GM23338 (cell line): ENCODE measurements at regions not wholly inside any gene's neighbourhood (a gene's known extent, or its start where the extent isn't known, plus 50 kb on each side); places are given as distances from the start of the nearest gene placed in this dataset.

ENCODE experiments used
- ATAC-seq: fragments of 200-7000 bp; cut with Tn5 transposase; 3 replicates; pipeline ENCODE4 v1.9.1; 2020
- DNase-seq: peaks from one replicate; pipeline ENCODE4 v3.0.0-alpha.2; 2015; ENCODE audit warnings: low spot score
- H2AFZ ChIP-seq: fragments of 200-600 bp; sonication (generic); 2 replicates; pipeline ENCODE4 v1.8.0; 2016; ENCODE audit warnings: antibody characterized with exemption, mild to moderate bottlenecking, moderate library complexity
- H3F3A ChIP-seq: fragments of 200-600 bp; sonication (generic); replicated peaks from 2 replicates; pipeline ENCODE4 v1.8.0; 2017; ENCODE audit warnings: antibody characterized with exemption, mixed run types, low read depth
- H3K27ac ChIP-seq: fragments of 200-600 bp; sonication (generic); 2 replicates; pipeline ENCODE4 v1.6.1; 2016; ENCODE audit warnings: low read depth
- H3K27me3 ChIP-seq: fragments of 200-600 bp; sonication (generic); 2 replicates; pipeline ENCODE4 v1.8.0; 2016; ENCODE audit warnings: mild to moderate bottlenecking, mixed run types, moderate library complexity; ENCODE audit not compliant: insufficient read depth
- H3K36me3 ChIP-seq: fragments of 200-600 bp; sonication (generic); 2 replicates; pipeline ENCODE4 v1.8.0; 2016; ENCODE audit warnings: mild to moderate bottlenecking; ENCODE audit not compliant: insufficient read depth
- H3K4me1 ChIP-seq: fragments of 200-600 bp; sonication (generic); 2 replicates; pipeline ENCODE4 v1.8.0; 2016; ENCODE audit warnings: mild to moderate bottlenecking, moderate library complexity; ENCODE audit not compliant: insufficient read depth
- H3K4me2 ChIP-seq: fragments of 200-600 bp; sonication (generic); 2 replicates; pipeline ENCODE4 v1.7.1; 2017; ENCODE audit warnings: mixed run types
- H3K4me3 ChIP-seq: fragments of 200-600 bp; sonication (generic); 2 replicates; pipeline ENCODE4 v1.6.1; 2016; ENCODE audit warnings: mixed run types
- H3K79me2 ChIP-seq: fragments of 200-600 bp; sonication (generic); replicated peaks from 2 replicates; pipeline ENCODE4 v1.8.0; 2017; ENCODE audit warnings: mild to moderate bottlenecking; ENCODE audit not compliant: insufficient read depth
- H3K9me2 ChIP-seq: fragments of 200-600 bp; sonication (generic); 2 replicates; pipeline ENCODE4 v1.8.0; 2017; ENCODE audit not compliant: insufficient read depth
- H4K20me1 ChIP-seq: fragments of 200-600 bp; sonication (generic); replicated peaks from 2 replicates; pipeline ENCODE4 v1.8.0; 2017; ENCODE audit warnings: mild to moderate bottlenecking; ENCODE audit not compliant: insufficient read depth
- H3K27ac Mint-ChIP-seq: 2 replicates; pipeline ENCODE4 v1.8.0; 2020; ENCODE audit warnings: inconsistent platforms, mild to moderate bottlenecking, moderate library complexity, mixed read lengths
- H3K27me3 Mint-ChIP-seq: 3 replicates; pipeline ENCODE4 v1.8.0; 2022; ENCODE audit warnings: low read depth, mild to moderate bottlenecking, moderate library complexity, mixed read lengths, inconsistent platforms; ENCODE audit not compliant: insufficient read depth, poor library complexity
- H3K36me3 Mint-ChIP-seq: 3 replicates; pipeline ENCODE4 v1.8.0; 2021; ENCODE audit warnings: low read depth, mild to moderate bottlenecking, inconsistent platforms, moderate library complexity, mixed read lengths
- H3K4me1 Mint-ChIP-seq: 3 replicates; pipeline ENCODE4 v1.8.0; 2020; ENCODE audit warnings: mild to moderate bottlenecking, inconsistent platforms, mixed read lengths
- H3K4me3 Mint-ChIP-seq: 3 replicates; pipeline ENCODE4 v1.8.0; 2021; ENCODE audit warnings: moderate library complexity, mild to moderate bottlenecking, inconsistent platforms, mixed read lengths
- H3K9me3 Mint-ChIP-seq: 3 replicates; pipeline ENCODE4 v1.8.0; 2020; ENCODE audit warnings: moderate library complexity, mild to moderate bottlenecking, inconsistent platforms, mixed read lengths
- CREB1 ChIP-seq: fragments of 250-450 bp; sonication (Bioruptor Pico); IDR thresholded peaks from 2 replicates; pipeline ENCODE4 v1.5.0; 2020; ENCODE audit warnings: low read depth, mild to moderate bottlenecking, moderate library complexity
- CTCF ChIP-seq, 2 experiments: fragments of 200-600 bp in 1 of 2; sonication (generic) in 1 of 2; conservative IDR thresholded peaks; 2 replicates each; pipeline versions ENCODE4 v1.5.1 to v1.6.1; 2016 to 2017; ENCODE audit warnings: antibody characterized with exemption in 2 of 2, low read depth in 2 of 2, mild to moderate bottlenecking in 2 of 2, moderate library complexity in 1 of 2
- ETS1 ChIP-seq: IDR thresholded peaks from 2 replicates; pipeline ENCODE4 v1.6.1; 2016; ENCODE audit warnings: antibody characterized with exemption
- EZH2 ChIP-seq: fragments of 200-600 bp; sonication (generic); IDR thresholded peaks from one replicate; pipeline ENCODE4 v1.8.0; 2017; ENCODE audit warnings: antibody characterized with exemption, mild to moderate bottlenecking, low read depth; ENCODE audit not compliant: unreplicated experiment
- EZH2phosphoT487 ChIP-seq: fragments of 200-600 bp; sonication (generic); IDR thresholded peaks from one replicate; pipeline ENCODE4 v1.8.1; 2018; ENCODE audit warnings: antibody characterized with exemption; ENCODE audit not compliant: unreplicated experiment
- JUNB ChIP-seq: IDR thresholded peaks from one replicate; pipeline ENCODE4 v1.6.1; 2016; ENCODE audit warnings: antibody characterized with exemption; ENCODE audit not compliant: unreplicated experiment
- NANOG ChIP-seq: IDR thresholded peaks from 2 replicates; pipeline ENCODE4 v1.6.1; 2016; ENCODE audit warnings: antibody characterized with exemption, borderline replicate concordance
- POLR2AphosphoS5 ChIP-seq: IDR thresholded peaks from 2 replicates; pipeline ENCODE4 v1.6.1; 2016; ENCODE audit warnings: antibody characterized with exemption, low read depth
- STAT1 ChIP-seq: IDR thresholded peaks from one replicate; pipeline ENCODE4 v1.6.1; 2016; ENCODE audit warnings: antibody characterized with exemption; ENCODE audit not compliant: unreplicated experiment
- ZNF114 ChIP-seq: fragments of 250-450 bp; sonication (Bioruptor Pico); IDR thresholded peaks from 2 replicates; pipeline ENCODE4 v1.5.0; 2020; ENCODE audit warnings: mild to moderate bottlenecking, moderate library complexity
- ZNF331 ChIP-seq: fragments of 250-450 bp; sonication (Bioruptor Pico); IDR thresholded peaks from 2 replicates; pipeline ENCODE4 v1.5.0; 2020; ENCODE audit warnings: low read depth, mild to moderate bottlenecking, moderate library complexity
- TF ChIP-seq, protein P1 (sequence below): IDR thresholded peaks from one replicate; pipeline ENCODE4 v1.6.1; 2018; ENCODE audit warnings: antibody characterized with exemption; ENCODE audit not compliant: unreplicated experiment
- TF ChIP-seq, protein P2 (sequence below): fragments of 250-450 bp; sonication (Bioruptor Pico); IDR thresholded peaks from 2 replicates; pipeline ENCODE4 v1.5.0; 2020; ENCODE audit warnings: mild to moderate bottlenecking, moderate library complexity

DNA sequence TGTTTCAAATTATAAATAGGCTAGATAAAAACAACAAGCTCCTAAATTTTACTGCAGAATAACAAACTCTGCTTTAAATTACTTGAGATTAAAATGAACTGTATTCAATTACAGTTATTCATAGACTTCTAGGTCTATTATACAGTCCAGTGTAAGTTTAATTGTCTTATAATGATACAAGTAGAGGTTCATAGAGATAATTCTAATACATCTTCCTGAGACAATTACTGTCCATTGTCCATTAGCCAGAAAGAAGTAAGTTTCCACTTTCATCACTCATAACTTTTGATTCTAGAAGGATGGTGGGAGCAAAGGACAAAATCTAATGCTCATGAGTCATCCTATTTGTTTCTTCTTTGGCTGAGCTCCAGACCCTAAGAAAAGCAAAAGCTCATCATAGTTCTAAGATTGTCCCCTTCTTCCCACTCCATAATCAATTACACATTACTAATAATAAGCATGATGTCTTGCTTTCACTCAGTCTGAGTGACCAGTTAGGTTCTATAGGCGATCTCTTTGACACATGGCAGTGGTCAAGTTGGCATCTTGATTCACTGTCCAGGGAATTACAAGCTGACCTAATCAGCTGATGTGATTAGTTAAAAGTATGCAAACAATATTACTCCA lies 502.5 kb upstream of the IZUMO3 start:
- TF ChIP-seq, protein P1, sequence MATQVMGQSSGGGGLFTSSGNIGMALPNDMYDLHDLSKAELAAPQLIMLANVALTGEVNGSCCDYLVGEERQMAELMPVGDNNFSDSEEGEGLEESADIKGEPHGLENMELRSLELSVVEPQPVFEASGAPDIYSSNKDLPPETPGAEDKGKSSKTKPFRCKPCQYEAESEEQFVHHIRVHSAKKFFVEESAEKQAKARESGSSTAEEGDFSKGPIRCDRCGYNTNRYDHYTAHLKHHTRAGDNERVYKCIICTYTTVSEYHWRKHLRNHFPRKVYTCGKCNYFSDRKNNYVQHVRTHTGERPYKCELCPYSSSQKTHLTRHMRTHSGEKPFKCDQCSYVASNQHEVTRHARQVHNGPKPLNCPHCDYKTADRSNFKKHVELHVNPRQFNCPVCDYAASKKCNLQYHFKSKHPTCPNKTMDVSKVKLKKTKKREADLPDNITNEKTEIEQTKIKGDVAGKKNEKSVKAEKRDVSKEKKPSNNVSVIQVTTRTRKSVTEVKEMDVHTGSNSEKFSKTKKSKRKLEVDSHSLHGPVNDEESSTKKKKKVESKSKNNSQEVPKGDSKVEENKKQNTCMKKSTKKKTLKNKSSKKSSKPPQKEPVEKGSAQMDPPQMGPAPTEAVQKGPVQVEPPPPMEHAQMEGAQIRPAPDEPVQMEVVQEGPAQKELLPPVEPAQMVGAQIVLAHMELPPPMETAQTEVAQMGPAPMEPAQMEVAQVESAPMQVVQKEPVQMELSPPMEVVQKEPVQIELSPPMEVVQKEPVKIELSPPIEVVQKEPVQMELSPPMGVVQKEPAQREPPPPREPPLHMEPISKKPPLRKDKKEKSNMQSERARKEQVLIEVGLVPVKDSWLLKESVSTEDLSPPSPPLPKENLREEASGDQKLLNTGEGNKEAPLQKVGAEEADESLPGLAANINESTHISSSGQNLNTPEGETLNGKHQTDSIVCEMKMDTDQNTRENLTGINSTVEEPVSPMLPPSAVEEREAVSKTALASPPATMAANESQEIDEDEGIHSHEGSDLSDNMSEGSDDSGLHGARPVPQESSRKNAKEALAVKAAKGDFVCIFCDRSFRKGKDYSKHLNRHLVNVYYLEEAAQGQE, result no peak
- TF ChIP-seq ETS1 (no peak), EZH2 (no peak), EZH2phosphoT487 (no peak), ZNF331 (CRISPR knock-in tag) (no peak), POLR2AphosphoS5 (no peak), CTCF (conservative IDR thresholded peaks at IDR 0.05; ENCODE audit: low read depth in 2 of 2) (no peak), STAT1 (no peak), JUNB (no peak), CREB1 (CRISPR knock-in tag) (no peak), NANOG (no peak), ZNF114 (CRISPR knock-in tag) (no peak)
- TF ChIP-seq, protein P2, sequence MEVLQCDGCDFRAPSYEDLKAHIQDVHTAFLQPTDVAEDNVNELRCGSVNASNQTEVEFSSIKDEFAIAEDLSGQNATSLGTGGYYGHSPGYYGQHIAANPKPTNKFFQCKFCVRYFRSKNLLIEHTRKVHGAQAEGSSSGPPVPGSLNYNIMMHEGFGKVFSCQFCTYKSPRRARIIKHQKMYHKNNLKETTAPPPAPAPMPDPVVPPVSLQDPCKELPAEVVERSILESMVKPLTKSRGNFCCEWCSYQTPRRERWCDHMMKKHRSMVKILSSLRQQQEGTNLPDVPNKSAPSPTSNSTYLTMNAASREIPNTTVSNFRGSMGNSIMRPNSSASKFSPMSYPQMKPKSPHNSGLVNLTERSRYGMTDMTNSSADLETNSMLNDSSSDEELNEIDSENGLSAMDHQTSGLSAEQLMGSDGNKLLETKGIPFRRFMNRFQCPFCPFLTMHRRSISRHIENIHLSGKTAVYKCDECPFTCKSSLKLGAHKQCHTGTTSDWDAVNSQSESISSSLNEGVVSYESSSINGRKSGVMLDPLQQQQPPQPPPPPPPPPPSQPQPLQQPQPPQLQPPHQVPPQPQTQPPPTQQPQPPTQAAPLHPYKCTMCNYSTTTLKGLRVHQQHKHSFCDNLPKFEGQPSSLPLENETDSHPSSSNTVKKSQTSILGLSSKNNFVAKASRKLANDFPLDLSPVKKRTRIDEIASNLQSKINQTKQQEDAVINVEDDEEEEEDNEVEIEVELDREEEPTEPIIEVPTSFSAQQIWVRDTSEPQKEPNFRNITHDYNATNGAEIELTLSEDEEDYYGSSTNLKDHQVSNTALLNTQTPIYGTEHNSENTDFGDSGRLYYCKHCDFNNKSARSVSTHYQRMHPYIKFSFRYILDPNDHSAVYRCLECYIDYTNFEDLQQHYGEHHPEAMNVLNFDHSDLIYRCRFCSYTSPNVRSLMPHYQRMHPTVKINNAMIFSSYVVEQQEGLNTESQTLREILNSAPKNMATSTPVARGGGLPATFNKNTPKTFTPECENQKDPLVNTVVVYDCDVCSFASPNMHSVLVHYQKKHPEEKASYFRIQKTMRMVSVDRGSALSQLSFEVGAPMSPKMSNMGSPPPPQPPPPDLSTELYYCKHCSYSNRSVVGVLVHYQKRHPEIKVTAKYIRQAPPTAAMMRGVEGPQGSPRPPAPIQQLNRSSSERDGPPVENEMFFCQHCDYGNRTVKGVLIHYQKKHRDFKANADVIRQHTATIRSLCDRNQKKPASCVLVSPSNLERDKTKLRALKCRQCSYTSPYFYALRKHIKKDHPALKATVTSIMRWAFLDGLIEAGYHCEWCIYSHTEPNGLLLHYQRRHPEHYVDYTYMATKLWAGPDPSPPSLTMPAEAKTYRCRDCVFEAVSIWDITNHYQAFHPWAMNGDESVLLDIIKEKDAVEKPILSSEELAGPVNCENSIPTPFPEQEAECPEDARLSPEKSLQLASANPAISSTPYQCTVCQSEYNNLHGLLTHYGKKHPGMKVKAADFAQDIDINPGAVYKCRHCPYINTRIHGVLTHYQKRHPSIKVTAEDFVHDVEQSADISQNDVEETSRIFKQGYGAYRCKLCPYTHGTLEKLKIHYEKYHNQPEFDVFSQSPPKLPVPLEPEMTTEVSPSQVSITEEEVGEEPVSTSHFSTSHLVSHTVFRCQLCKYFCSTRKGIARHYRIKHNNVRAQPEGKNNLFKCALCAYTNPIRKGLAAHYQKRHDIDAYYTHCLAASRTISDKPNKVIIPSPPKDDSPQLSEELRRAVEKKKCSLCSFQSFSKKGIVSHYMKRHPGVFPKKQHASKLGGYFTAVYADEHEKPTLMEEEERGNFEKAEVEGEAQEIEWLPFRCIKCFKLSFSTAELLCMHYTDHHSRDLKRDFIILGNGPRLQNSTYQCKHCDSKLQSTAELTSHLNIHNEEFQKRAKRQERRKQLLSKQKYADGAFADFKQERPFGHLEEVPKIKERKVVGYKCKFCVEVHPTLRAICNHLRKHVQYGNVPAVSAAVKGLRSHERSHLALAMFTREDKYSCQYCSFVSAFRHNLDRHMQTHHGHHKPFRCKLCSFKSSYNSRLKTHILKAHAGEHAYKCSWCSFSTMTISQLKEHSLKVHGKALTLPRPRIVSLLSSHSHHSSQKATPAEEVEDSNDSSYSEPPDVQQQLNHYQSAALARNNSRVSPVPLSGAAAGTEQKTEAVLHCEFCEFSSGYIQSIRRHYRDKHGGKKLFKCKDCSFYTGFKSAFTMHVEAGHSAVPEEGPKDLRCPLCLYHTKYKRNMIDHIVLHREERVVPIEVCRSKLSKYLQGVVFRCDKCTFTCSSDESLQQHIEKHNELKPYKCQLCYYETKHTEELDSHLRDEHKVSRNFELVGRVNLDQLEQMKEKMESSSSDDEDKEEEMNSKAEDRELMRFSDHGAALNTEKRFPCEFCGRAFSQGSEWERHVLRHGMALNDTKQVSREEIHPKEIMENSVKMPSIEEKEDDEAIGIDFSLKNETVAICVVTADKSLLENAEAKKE, result no peak
- Mint-ChIP-seq H3K27ac (no peak overlapping the region), H3K4me3 (no peak overlapping the region), H3K36me3 (peaks cover 15% of the 10 kb centered on the region; the same call in 2 of the 3 replicates), H3K9me3 (peaks cover 25% of the 10 kb centered on the region), H3K4me1 (no peaks in the 10 kb centered on the region), H3K27me3 (no peaks in the 10 kb centered on the region)
- H3K79me2 ChIP-seq, result no peaks in the 10 kb centered on the region
- H3K4me2 ChIP-seq, result no peak overlapping the region
- H3K36me3 ChIP-seq, result peaks cover 7% of the 10 kb centered on the region; the same call in 1 of the 2 replicates
- no peak overlapping the region for H3K4me3 ChIP-seq
- no peaks in the 10 kb centered on the region for H3K4me1 ChIP-seq
- DNase-seq, result no peak
- no peaks in the 10 kb centered on the region for H4K20me1 ChIP-seq
- H3K27me3 ChIP-seq, result no peaks in the 10 kb centered on the region
- H3F3A ChIP-seq, result no peaks in the 10 kb centered on the region
- no peak for ATAC-seq
- no peak overlapping the region for H2AFZ ChIP-seq
- H3K27ac ChIP-seq, result no peak overlapping the region
- no peaks in the 10 kb centered on the region for H3K9me2 ChIP-seq
